ENCODE measurements at regions not wholly inside any gene's neighbourhood (a gene's known extent, or its start where the extent isn't known, plus 50 kb on each side); places are given as distances from the start of the nearest gene placed in this dataset.
A peak's percentile ranks its signal among the peaks of the same experiment; 100 is the strongest.

DNA sequence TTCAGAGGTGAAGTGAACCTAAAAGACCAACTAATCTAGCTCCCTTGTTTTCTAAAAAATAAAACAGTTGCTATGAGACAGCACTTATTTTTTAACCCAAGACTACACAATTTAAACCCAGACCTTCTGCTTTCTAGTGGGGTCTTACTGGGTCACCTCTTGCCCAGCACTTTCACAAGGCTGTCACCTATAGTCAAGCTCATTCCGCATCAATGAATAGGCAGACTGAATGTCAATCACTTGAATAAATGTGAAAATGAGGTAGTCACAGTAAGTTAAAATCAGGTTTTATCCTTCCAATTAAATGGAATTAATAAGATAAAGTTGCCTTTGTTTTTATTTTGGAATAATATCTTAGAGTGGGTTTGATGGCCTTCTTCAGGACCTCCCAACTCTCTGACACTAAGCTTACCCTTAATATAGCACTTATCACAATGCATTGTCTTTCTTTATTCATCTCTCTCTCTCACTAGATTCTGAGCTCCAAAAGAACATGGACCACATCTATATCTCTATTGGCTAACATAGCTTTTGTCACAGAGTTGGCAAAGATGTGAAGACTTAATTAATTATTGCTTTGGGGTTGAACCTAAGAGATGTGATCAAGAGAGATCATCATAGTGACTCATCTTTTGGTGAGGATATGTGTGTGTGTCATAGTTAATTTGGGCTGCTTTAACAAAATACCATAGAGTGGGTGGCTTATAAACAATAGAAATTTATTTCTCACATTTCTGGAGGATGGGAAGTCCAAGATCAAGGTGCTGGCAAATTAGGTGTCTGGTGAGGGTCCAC, 248.7 kb upstream of the DAB1 start:
- H3K4me1 ChIP-seq (ENCODE audit: low read length) = no peaks in the 10 kb centered on the region
- no peaks in the 10 kb centered on the region for H3K79me2 ChIP-seq (ENCODE audit: low read length)
- no peaks in the 10 kb centered on the region for H3K9me3 ChIP-seq (ENCODE audit: low read length)
- H3K27me3 ChIP-seq (ENCODE audit: low read length) = no peaks in the 10 kb centered on the region
- H3K4me2 ChIP-seq (ENCODE audit: low read depth, low read length, poor library complexity, severe bottlenecking) = no peak overlapping the region
- no peak overlapping the region for H3K27ac ChIP-seq (ENCODE audit: low read length)
- H3K36me3 ChIP-seq (ENCODE audit: insufficient read depth, low read length) = no peaks in the 10 kb centered on the region
- no peaks in the 10 kb centered on the region for H3K9me2 ChIP-seq (replicated peaks; ENCODE audit: insufficient read depth, low read length)
- H3K9ac ChIP-seq (ENCODE audit: low read length) = no peak overlapping the region
- no peak overlapping the region for H2AFZ ChIP-seq (ENCODE audit: low read length)
- H3K4me3 ChIP-seq (ENCODE audit: low read length) = no peak overlapping the region
- H4K20me1 ChIP-seq (ENCODE audit: insufficient read depth, low read depth, low read length) = no peaks in the 10 kb centered on the region
- DNase-seq = no peak

DNA sequence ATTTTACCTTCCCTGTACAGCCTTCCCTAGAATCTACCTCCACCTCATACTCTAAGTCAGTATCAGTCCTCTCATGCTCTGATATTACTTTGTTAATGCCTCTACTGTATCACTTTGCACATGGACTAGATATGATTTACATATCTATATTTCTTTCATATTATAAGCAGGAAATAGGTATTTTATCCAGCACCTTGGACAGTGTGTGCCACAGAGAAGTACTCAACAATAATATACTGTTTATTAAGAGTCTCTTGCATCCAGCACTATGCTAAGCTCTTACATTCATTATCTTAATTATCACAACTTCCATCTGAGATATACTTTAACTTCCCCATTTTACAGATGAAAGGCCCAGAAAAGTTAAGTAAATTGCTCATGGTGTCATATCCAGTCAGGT, 247.9 kb upstream of the DAB1 start:
- Histone ChIP-seq H3K4me1 (ENCODE audit: low read length) (no peaks in the 10 kb centered on the region), H3K4me3 (ENCODE audit: low read length) (no peak overlapping the region), H3K9ac (ENCODE audit: low read length) (no peak overlapping the region), H4K20me1 (ENCODE audit: insufficient read depth, low read depth, low read length) (no peaks in the 10 kb centered on the region), H3K27me3 (ENCODE audit: low read length) (no peaks in the 10 kb centered on the region), H3K9me2 (replicated peaks; ENCODE audit: insufficient read depth, low read length) (no peaks in the 10 kb centered on the region), H3K4me2 (ENCODE audit: low read depth, low read length, poor library complexity, severe bottlenecking) (no peak overlapping the region), H2AFZ (ENCODE audit: low read length) (no peak overlapping the region), H3K36me3 (ENCODE audit: insufficient read depth, low read length) (no peaks in the 10 kb centered on the region), H3K79me2 (ENCODE audit: low read length) (no peaks in the 10 kb centered on the region), H3K27ac (ENCODE audit: low read length) (no peak overlapping the region), H3K9me3 (ENCODE audit: low read length) (no peaks in the 10 kb centered on the region)
- DNase-seq = no peak

DNA sequence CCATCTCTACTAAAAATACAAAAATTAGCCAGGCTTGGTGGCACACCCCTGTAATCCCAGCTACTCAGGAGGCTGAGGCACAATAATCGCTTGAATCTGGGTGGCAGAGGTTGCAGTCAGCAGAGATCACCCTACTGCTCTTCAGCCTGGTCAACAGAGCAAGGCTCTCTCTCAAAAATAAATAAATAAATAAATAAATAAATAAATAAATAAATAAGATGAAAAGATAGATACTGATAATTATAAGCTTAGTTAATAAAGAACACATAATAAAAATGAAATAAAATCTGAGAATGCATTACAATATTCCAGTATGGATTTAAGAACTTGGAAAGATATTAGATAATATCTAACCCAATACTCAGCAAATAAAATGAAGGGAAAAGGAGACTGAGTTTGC, 235.9 kb upstream of the DAB1 start:
- no peaks in the 10 kb centered on the region for H4K20me1 ChIP-seq (ENCODE audit: insufficient read depth, low read depth, low read length)
- H3K4me2 ChIP-seq (ENCODE audit: low read depth, low read length, poor library complexity, severe bottlenecking) = no peak overlapping the region
- no peak for DNase-seq

DNA sequence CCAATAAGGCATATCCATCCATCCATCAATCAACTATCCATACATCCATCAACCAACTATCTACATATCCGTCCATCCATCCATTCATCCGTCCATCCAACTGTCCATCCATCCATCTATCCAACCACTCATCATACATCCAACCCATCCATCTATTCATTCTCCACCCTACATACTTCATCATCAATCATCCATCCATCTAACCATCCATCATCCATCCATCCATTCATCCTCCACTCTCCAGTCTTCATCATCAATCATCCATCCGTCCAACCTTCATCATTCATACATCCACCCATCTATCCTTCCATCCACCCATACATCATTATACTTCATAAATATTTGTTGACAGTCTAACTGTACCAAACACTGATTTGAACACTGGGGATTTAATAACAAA, 231.3 kb upstream of the DAB1 start:
- Histone ChIP-seq H3K9me3 (ENCODE audit: low read length) (no peaks in the 10 kb centered on the region; the same call in 1 of the 2 replicates), H3K27ac (ENCODE audit: low read length) (no peak overlapping the region), H2AFZ (ENCODE audit: low read length) (no peak overlapping the region), H3K27me3 (ENCODE audit: low read length) (no peaks in the 10 kb centered on the region), H3K4me2 (ENCODE audit: low read depth, low read length, poor library complexity, severe bottlenecking) (no peak overlapping the region), H3K9ac (ENCODE audit: low read length) (no peak overlapping the region), H3K79me2 (ENCODE audit: low read length) (no peaks in the 10 kb centered on the region), H3K9me2 (replicated peaks; ENCODE audit: insufficient read depth, low read length) (no peaks in the 10 kb centered on the region), H3K4me3 (ENCODE audit: low read length) (no peak overlapping the region), H4K20me1 (ENCODE audit: insufficient read depth, low read depth, low read length) (no peaks in the 10 kb centered on the region), H3K4me1 (ENCODE audit: low read length) (peaks cover 18% of the 10 kb centered on the region), H3K36me3 (ENCODE audit: insufficient read depth, low read length) (no peaks in the 10 kb centered on the region)
- DNase-seq = no peak

More for the DNA sequence above, 235.9 kb upstream of the DAB1 start:
- no peak overlapping the region for H2AFZ ChIP-seq (ENCODE audit: low read length)
- H3K9me3 ChIP-seq (ENCODE audit: low read length) = no peaks in the 10 kb centered on the region; the same call in 1 of the 2 replicates
- H3K27me3 ChIP-seq (ENCODE audit: low read length) = no peaks in the 10 kb centered on the region
- no peaks in the 10 kb centered on the region for H3K79me2 ChIP-seq (ENCODE audit: low read length)
- H3K36me3 ChIP-seq (ENCODE audit: insufficient read depth, low read length) = no peaks in the 10 kb centered on the region
- no peaks in the 10 kb centered on the region for H3K9me2 ChIP-seq (replicated peaks; ENCODE audit: insufficient read depth, low read length)
- H3K27ac ChIP-seq (ENCODE audit: low read length) = no peak overlapping the region
- peaks cover 16% of the 10 kb centered on the region for H3K4me1 ChIP-seq (ENCODE audit: low read length)
- no peak overlapping the region for H3K9ac ChIP-seq (ENCODE audit: low read length)
- H3K4me3 ChIP-seq (ENCODE audit: low read length) = no peak overlapping the region

DNA sequence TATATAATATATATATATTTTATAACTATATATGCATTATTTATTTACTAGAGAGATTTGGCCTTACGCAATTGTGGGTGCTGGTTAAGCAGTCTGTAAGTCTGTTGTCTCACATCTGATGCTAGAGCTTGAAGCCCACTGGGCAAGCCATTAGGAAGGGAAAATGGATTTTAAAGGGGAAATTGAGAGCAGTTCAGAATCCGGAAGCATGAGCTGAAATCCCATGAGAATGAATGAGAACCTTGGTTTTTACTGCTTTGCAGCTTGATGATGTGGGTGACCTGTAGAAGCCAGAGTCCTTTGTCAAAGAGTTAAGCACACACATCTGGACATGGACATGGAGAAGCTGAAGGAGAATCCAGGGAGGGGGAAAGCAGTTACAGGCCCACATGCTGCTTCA, 220.8 kb upstream of the DAB1 start:
- Histone ChIP-seq H3K4me3 (ENCODE audit: low read length) (peak overlapping the region; percentile 5; the same call in 1 of the 2 replicates), H3K27ac (ENCODE audit: low read length) (peak overlapping the region; percentile 60; the same call in 1 of the 2 replicates), H2AFZ (ENCODE audit: low read length) (no peak overlapping the region), H4K20me1 (ENCODE audit: insufficient read depth, low read depth, low read length) (no peaks in the 10 kb centered on the region), H3K9ac (ENCODE audit: low read length) (peak overlapping the region; percentile 19; the same call in 1 of the 2 replicates), H3K27me3 (ENCODE audit: low read length) (no peaks in the 10 kb centered on the region), H3K79me2 (ENCODE audit: low read length) (no peaks in the 10 kb centered on the region), H3K4me2 (ENCODE audit: low read depth, low read length, poor library complexity, severe bottlenecking) (peak overlapping the region; percentile 49), H3K9me2 (replicated peaks; ENCODE audit: insufficient read depth, low read length) (no peaks in the 10 kb centered on the region), H3K9me3 (ENCODE audit: low read length) (no peaks in the 10 kb centered on the region), H3K36me3 (ENCODE audit: insufficient read depth, low read length) (no peaks in the 10 kb centered on the region), H3K4me1 (ENCODE audit: low read length) (peaks cover 49% of the 10 kb centered on the region)
- DNase-seq = peak; percentile 54

DNA sequence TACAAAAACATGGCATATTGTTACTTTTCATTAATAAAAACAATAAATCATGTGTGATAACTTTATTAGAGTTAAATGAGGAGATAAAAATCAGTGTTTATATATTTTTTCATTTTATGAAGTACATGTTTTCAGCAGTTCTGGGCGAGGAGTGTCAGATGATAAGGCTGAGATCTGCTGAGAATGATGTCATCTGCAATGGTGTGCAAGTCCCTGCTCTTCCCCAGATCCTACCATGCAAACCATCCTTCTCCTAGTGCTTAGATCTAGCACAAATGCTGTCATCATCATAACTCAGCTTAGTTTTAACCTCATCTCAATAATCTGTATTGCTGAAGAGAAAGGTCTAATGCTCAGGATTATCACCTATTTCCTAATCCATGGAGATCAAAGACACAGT, 214.4 kb upstream of the DAB1 start:
- H3K27ac ChIP-seq (ENCODE audit: low read length) = no peak overlapping the region
- H3K4me2 ChIP-seq (ENCODE audit: low read depth, low read length, poor library complexity, severe bottlenecking) = no peak overlapping the region
- no peaks in the 10 kb centered on the region for H3K9me2 ChIP-seq (replicated peaks; ENCODE audit: insufficient read depth, low read length)
- no peak overlapping the region for H3K4me3 ChIP-seq (ENCODE audit: low read length)
- no peaks in the 10 kb centered on the region for H3K9me3 ChIP-seq (ENCODE audit: low read length)
- no peak overlapping the region for H3K9ac ChIP-seq (ENCODE audit: low read length)
- no peaks in the 10 kb centered on the region for H4K20me1 ChIP-seq (ENCODE audit: insufficient read depth, low read depth, low read length)
- no peaks in the 10 kb centered on the region for H3K36me3 ChIP-seq (ENCODE audit: insufficient read depth, low read length)
- no peaks in the 10 kb centered on the region for H3K79me2 ChIP-seq (ENCODE audit: low read length)
- H3K27me3 ChIP-seq (ENCODE audit: low read length) = no peaks in the 10 kb centered on the region
- H3K4me1 ChIP-seq (ENCODE audit: low read length) = peaks cover 6% of the 10 kb centered on the region
- DNase-seq = no peak
- no peak overlapping the region for H2AFZ ChIP-seq (ENCODE audit: low read length)

DNA sequence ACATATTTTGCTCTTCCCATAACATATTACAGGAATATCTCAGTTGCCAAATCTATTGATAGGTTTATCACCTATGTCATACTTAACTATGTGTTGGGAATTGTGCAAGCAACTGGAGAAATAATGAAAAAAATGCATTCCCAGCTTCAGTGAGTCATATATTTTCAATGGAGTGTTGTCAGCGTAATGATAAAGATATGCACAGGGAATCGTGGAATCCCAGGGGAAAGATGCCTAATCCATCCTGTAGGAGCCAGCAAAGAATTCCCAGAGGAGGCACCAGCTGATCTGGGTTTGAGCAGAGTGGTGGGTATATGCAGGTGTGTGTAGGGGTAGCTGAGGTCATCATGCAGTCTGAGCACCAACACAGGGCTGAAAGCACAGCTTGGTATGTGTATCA, 213.3 kb upstream of the DAB1 start:
- H3K4me2 ChIP-seq (ENCODE audit: low read depth, low read length, poor library complexity, severe bottlenecking) = no peak overlapping the region
- H4K20me1 ChIP-seq (ENCODE audit: insufficient read depth, low read depth, low read length) = no peaks in the 10 kb centered on the region
- no peaks in the 10 kb centered on the region for H3K4me1 ChIP-seq (ENCODE audit: low read length)
- no peaks in the 10 kb centered on the region for H3K9me3 ChIP-seq (ENCODE audit: low read length)
- H3K27me3 ChIP-seq (ENCODE audit: low read length) = no peaks in the 10 kb centered on the region
- no peak overlapping the region for H3K9ac ChIP-seq (ENCODE audit: low read length)
- H2AFZ ChIP-seq (ENCODE audit: low read length) = no peak overlapping the region
- H3K79me2 ChIP-seq (ENCODE audit: low read length) = no peaks in the 10 kb centered on the region
- no peak overlapping the region for H3K27ac ChIP-seq (ENCODE audit: low read length)
- no peak for DNase-seq
- no peak overlapping the region for H3K4me3 ChIP-seq (ENCODE audit: low read length)
- H3K9me2 ChIP-seq (replicated peaks; ENCODE audit: insufficient read depth, low read length) = no peaks in the 10 kb centered on the region
- no peaks in the 10 kb centered on the region for H3K36me3 ChIP-seq (ENCODE audit: insufficient read depth, low read length)

DNA sequence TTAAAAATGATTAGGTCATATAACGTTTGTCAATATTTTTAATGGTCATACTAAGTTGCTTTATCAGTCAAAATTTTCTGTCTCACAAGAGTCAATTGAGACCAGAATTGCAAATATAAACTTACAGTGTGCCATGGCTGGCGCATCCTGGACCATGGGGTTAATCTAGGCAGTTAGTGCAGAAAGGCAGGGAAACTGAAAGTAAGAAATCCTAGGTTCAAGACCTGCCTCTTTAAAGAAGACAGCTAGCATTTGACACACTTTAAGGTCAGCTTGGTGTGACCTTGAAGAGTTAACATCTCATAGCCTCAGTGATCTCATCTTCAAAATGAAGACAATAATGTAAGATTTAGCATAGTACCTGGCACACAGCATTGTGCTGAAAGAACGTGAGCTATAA, 210.0 kb upstream of the DAB1 start:
- no peaks in the 10 kb centered on the region for H3K9me3 ChIP-seq (ENCODE audit: low read length)
- no peaks in the 10 kb centered on the region for H3K4me1 ChIP-seq (ENCODE audit: low read length)
- no peaks in the 10 kb centered on the region for H4K20me1 ChIP-seq (ENCODE audit: insufficient read depth, low read depth, low read length)
- no peaks in the 10 kb centered on the region for H3K36me3 ChIP-seq (ENCODE audit: insufficient read depth, low read length)
- no peak overlapping the region for H3K9ac ChIP-seq (ENCODE audit: low read length)
- H3K9me2 ChIP-seq (replicated peaks; ENCODE audit: insufficient read depth, low read length) = no peaks in the 10 kb centered on the region
- H3K27ac ChIP-seq (ENCODE audit: low read length) = no peak overlapping the region
- H2AFZ ChIP-seq (ENCODE audit: low read length) = no peak overlapping the region
- H3K79me2 ChIP-seq (ENCODE audit: low read length) = no peaks in the 10 kb centered on the region
- no peak overlapping the region for H3K4me2 ChIP-seq (ENCODE audit: low read depth, low read length, poor library complexity, severe bottlenecking)
- H3K27me3 ChIP-seq (ENCODE audit: low read length) = no peaks in the 10 kb centered on the region
- no peak for DNase-seq
- no peak overlapping the region for H3K4me3 ChIP-seq (ENCODE audit: low read length)
